Fibroblast of villous mesenchyme (primary cell): ENCODE measurements at regions not wholly inside any gene's neighbourhood (a gene's known extent, or its start where the extent isn't known, plus 50 kb on each side); places are given as distances from the start of the nearest gene placed in this dataset.

Source experiments
- DNase-seq: peaks from one replicate; pipeline ENCODE4 v3.0.0-alpha.2; 2010; ENCODE audit warnings: low read depth
- H3K4me3 ChIP-seq: 2 replicates; pipeline ENCODE4 v1.5.1; 2011; ENCODE audit warnings: low read depth, mild to moderate bottlenecking, low read length
- TF ChIP-seq, protein P1 (sequence below): IDR thresholded peaks from 2 replicates; pipeline ENCODE4 v1.5.1; 2012; ENCODE audit warnings: low read depth, mild to moderate bottlenecking, low read length; ENCODE audit not compliant: insufficient read depth

DNA sequence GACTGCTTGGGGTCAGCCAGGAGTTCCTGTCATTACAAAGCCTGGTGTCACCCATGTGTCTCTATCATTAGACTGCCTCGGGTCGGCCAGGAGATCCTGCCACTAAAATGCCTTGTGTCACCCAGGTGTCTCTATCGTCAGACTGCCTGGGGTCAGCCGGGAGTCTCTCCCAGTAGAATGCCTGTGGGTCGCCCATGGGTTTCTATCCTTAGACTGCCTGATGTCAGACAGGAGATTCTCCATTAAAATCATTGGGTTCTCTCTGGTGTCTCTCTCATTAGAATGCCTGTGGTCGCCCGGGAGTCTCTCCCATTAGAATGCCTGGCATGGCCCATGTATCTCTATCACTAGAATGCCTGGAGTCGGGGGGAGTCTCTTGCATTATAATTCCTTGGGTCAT, 2231.0 kb downstream of the TP53TG3F start:
- H3K4me3 ChIP-seq, result no peak overlapping the region
- no peak for DNase-seq
- TF ChIP-seq, protein P1, sequence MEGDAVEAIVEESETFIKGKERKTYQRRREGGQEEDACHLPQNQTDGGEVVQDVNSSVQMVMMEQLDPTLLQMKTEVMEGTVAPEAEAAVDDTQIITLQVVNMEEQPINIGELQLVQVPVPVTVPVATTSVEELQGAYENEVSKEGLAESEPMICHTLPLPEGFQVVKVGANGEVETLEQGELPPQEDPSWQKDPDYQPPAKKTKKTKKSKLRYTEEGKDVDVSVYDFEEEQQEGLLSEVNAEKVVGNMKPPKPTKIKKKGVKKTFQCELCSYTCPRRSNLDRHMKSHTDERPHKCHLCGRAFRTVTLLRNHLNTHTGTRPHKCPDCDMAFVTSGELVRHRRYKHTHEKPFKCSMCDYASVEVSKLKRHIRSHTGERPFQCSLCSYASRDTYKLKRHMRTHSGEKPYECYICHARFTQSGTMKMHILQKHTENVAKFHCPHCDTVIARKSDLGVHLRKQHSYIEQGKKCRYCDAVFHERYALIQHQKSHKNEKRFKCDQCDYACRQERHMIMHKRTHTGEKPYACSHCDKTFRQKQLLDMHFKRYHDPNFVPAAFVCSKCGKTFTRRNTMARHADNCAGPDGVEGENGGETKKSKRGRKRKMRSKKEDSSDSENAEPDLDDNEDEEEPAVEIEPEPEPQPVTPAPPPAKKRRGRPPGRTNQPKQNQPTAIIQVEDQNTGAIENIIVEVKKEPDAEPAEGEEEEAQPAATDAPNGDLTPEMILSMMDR, result no peak

DNA sequence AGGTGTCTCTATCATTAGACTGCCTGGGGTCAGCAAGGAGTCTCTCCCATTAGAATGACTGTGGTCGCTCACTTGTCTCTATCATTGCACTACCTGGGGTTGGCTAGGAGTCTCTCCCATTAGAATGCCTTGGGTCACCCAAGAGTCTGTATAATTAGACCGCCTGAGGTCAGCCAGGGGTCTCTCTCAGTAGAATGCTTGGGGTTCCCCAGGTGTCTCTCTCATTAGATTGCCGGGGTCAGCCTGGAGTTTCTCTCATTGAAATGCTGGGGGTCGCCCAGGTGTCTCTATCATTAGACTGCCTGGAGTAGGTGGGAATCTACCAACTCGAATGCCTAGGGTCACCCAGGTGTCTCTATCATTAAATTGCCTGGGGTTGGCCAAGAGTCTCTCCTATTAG, 2231.6 kb downstream of the TP53TG3F start:
- H3K4me3 ChIP-seq, result no peak overlapping the region
- DNase-seq, result no peak
- TF ChIP-seq, protein P1, result no peak

- H3K4me3 ChIP-seq, result no peak overlapping the region
- TF ChIP-seq, protein P1, result no peak
- no peak for DNase-seq
These were observed 2233.4 kb downstream of the TP53TG3F start for GRCh38 chr16:35692824-35693223.

GRCh38 chr16:35706901-35707300, 2247.5 kb downstream of the TP53TG3F start:
- TF ChIP-seq, protein P1, result no peak
- no peak overlapping the region for H3K4me3 ChIP-seq
- DNase-seq, result no peak

- no peak for DNase-seq
- no peak overlapping the region for H3K4me3 ChIP-seq
- TF ChIP-seq, protein P1, result no peak
These were observed 2252.0 kb downstream of the TP53TG3F start for GRCh38 chr16:35711435-35711834.

DNA sequence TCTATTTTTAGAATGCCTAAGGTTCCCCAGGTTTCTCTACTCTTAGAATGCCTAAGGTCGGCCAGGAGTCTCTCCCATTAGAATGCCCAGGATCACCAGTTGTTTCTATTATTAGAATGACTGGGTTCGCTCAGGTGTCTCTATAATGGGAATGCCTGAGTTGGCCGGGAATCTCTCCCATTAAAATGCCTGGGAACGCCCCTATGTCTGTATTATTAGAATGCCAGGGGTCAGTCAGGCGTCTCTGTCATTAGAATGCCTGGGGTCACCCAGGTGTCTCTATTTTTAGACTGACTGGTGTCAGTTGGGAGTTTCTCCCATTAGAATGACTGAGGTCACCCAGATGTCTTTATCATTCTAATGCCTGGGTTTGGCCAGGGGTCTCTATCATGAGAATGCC, 2252.5 kb downstream of the TP53TG3F start:
- TF ChIP-seq, protein P1, result no peak
- H3K4me3 ChIP-seq, result no peak overlapping the region
- no peak for DNase-seq

DNA sequence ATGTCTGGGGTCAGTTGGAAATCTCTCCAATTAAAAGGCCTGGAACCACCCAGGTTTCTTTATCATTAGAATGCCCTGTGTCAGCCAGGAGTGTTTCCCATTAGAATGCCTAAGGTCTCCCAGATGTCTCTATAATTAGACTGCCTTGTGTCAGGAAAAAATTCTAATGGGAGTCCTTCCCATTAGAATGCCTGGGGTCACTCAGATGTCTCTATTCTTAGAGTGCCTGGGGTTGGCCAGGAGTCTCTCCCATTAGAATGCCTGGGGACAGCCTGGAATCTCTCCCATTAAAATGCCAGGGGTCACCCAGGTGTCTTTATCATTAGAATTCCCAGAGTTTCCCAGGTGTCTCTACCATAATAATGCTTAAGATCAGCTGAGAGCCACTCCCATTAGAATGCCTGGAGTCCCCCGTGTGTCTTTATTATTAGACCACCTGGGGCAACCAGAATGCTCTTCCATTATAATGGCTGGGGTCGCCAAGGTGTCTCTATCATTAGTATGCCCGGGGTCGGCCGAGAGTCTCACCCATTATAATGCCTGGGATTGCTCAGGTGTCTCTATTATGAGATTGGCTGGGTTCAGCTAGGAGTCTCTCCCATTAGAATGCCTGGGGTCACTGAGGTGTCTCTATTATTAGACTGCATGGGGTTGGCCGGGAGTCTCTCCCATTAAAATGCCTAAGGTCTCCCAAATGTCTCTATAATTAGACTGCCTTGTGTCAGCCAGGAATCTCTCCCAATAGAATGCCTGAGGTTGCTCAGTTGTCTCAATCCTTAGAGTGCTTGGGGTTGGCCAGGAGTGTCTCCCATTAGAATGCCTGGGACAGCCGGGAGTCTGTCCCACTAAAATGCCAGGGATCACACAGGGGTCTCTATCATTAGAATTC, 2254.6 kb downstream of the TP53TG3F start:
- TF ChIP-seq, protein P1, result no peak
- DNase-seq, result no peak
- H3K4me3 ChIP-seq, result no peak overlapping the region
